Stomach (tissue), 4 donors: ENCODE measurements at regions not wholly inside any gene's neighbourhood (a gene's known extent, or its start where the extent isn't known, plus 50 kb on each side); places are given as distances from the start of the nearest gene placed in this dataset.

ENCODE experiments used
- EP300 ChIP-seq: sonication (generic); formaldehyde crosslinking; IDR thresholded peaks from one replicate; pipeline ENCODE4 v1.6.1; 2017; ENCODE audit warnings: antibody characterized with exemption
- POLR2A ChIP-seq, 4 donors: fragments of 450-650 bp; IDR thresholded peaks; one replicate each; pipeline ENCODE4 v1.6.1; 2016; ENCODE audit warnings: antibody characterized with exemption in 4 of 4, control low read depth in 2 of 4, mild to moderate bottlenecking in 1 of 4, moderate library complexity in 1 of 4
- POLR2AphosphoS5 ChIP-seq, 3 donors: sonication (generic); formaldehyde crosslinking; IDR thresholded peaks; one replicate each; pipeline ENCODE4 v1.6.1; 2016; ENCODE audit warnings: antibody characterized with exemption in 3 of 3
- TF ChIP-seq, protein P1 (sequence below), 7 experiments: fragments of 450-650 bp in 4 of 7; fragments of 200-600 bp in 3 of 7; sonication (generic) in 3 of 7; IDR thresholded peaks; one replicate each; pipeline ENCODE4 v1.5.1; 2016 to 2019; ENCODE audit warnings: antibody characterized with exemption in 7 of 7, control low read depth in 2 of 7, mild to moderate bottlenecking in 1 of 7

DNA sequence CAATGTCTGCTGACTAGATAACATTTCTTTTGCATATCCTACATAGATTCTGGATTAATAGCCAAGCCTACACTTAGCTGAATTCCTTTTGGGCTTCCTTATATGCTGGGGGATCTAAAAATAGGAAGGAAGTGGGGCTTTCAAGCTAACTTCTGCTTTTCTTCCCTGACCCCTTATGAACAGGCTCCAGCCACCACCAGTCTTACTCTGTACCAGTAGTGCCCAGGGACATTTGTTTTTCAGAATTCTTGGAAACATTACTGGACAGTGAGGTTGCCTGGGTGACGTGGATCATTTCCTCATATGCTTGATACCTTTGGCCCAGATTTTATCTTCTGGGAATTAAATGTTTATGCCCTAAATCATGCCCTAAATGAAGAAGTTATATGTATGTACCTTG lies 55.9 kb upstream of the SRRM4 start:
- TF ChIP-seq POLR2A (IDR thresholded peaks at IDR 0.05) (no peak), EP300 (no peak), POLR2AphosphoS5 (IDR thresholded peaks at IDR 0.05) (no peak)
- TF ChIP-seq, protein P1, sequence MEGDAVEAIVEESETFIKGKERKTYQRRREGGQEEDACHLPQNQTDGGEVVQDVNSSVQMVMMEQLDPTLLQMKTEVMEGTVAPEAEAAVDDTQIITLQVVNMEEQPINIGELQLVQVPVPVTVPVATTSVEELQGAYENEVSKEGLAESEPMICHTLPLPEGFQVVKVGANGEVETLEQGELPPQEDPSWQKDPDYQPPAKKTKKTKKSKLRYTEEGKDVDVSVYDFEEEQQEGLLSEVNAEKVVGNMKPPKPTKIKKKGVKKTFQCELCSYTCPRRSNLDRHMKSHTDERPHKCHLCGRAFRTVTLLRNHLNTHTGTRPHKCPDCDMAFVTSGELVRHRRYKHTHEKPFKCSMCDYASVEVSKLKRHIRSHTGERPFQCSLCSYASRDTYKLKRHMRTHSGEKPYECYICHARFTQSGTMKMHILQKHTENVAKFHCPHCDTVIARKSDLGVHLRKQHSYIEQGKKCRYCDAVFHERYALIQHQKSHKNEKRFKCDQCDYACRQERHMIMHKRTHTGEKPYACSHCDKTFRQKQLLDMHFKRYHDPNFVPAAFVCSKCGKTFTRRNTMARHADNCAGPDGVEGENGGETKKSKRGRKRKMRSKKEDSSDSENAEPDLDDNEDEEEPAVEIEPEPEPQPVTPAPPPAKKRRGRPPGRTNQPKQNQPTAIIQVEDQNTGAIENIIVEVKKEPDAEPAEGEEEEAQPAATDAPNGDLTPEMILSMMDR (IDR thresholded peaks at IDR 0.05): no peak
